Stimulated activated CD4-positive, alpha-beta T cell treated with anti-CD3 and anti-CD28 coated beads, Interleukin-1b, Interleukin-23, amount 100 ng/mL, for 48 hours (primary cell): ENCODE measurements at regions not wholly inside any gene's neighbourhood (a gene's known extent, or its start where the extent isn't known, plus 50 kb on each side); places are given as distances from the start of the nearest gene placed in this dataset.

Experiments
- DNase-seq: peaks from one replicate; pipeline ENCODE4 v3.0.0-alpha.2; 2020

DNA sequence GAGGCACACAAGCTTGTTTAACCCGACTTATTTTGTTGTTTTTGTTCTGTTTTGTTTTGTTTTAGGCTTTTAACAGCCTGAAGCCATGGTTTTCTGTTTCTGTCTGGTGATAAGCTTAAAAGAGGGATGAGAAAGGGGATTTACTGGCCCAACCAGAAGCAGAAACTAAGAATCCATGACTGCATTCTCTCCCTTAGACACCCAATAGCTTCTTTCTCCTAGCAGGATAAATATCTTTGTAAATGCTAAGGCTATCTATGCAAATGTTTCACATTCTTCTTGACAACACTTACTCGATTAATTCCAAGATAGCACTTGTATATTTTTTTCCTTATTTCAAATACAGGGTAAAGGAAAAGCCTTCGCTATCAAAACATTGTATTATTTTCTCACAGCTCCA is 53.7 kb upstream of the SMAD1 start:
- no peak for DNase-seq

DNA sequence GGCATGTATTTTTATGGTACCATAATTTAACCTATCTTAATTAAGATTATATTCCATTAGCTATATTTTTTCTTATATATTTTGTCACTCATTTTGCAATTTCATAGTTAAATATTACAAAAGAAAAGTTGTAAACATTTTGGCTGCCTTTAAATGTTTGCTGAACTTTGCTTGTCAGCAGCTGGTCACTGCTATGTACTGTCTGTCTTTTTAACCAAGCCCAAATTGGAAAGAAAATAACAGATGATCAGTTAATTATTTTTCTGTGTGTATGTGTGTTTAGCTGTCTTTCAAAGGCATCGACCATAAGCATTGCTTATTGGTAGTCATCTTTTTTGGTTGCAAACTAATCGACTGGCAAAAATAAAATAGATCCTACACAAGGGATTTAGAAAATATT is 54.4 kb upstream of the SMAD1 start:
- DNase-seq: no peak

DNA sequence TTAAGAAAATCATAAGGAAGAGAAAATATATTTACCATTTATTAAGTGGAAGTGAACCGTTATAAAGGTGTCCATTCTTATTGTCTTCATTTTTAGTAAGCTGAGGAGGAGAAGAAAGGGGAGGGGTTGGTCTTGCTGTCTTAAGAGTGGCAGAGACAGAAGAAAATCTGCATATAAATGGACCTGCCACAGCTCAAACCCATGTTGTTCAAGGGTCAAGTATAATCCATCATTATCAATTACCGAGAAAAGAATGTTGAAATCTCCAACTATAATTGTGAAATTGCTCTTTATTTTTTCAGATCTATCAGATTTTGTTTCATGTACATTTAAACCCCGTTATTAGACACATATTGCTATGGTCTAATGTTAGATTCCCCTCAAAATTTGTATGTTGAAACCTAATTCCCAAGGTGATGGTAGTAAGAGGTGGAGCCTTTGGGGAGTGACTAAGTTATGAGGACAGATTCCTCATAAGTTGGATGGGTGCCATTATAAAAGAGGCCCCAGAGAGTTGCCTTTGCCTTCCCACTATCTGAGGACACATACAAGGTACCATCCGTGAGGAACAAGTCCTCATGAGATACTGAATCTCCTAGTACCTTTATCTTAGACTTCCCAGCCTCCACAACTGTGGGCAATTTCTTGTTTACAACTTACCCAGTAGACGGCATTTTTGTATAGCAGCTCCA is 58.5 kb upstream of the SMAD1 start:
- DNase-seq: no peak

DNA sequence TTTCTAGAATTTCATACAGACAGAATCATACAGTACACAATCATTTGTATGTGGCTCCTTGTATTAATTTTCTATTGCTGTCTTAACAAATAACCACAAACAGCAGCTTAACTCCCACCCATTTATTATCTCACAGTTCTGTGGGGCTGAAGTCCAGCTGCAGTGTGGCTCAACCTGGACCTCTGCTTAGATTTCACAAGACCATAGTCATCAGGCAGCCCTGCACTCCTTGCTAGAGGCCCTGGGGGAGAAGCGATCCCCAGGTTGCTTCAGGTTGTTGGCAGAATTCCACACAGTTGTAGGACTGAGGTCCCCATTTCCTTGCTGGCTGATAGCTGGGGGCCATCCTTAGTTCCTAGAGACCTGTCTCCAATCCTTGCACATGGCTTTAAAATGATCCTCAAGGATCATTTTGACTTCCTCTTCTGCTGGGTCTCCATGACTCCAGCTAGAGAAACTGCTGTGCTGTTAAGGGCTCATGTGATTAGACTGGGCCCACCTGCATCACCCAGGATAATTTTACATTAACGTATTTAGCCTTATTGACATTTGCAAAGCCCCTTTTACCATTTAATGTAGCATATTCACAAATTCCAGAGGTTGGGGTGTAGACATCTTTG is 60.9 kb upstream of the SMAD1 start:
- DNase-seq: no peak

DNA sequence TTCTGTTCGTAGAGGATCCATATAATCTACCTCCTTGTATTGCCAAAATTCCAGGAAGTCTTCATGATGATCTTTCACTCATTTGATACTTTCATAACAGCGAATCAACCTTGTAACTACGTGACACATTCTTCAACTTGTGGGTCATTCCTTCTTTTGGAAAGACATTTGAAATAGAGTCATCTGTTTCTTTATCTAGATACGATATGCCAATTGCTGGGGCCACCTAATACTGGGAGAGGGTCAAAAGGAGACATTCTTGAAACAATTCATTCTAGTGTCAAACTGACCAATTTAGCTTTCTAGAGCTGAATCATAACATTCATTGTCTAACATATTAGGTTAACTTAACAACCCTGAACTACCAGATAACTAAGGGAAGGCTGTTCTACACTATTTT is 62.9 kb upstream of the SMAD1 start:
- DNase-seq: no peak

DNA sequence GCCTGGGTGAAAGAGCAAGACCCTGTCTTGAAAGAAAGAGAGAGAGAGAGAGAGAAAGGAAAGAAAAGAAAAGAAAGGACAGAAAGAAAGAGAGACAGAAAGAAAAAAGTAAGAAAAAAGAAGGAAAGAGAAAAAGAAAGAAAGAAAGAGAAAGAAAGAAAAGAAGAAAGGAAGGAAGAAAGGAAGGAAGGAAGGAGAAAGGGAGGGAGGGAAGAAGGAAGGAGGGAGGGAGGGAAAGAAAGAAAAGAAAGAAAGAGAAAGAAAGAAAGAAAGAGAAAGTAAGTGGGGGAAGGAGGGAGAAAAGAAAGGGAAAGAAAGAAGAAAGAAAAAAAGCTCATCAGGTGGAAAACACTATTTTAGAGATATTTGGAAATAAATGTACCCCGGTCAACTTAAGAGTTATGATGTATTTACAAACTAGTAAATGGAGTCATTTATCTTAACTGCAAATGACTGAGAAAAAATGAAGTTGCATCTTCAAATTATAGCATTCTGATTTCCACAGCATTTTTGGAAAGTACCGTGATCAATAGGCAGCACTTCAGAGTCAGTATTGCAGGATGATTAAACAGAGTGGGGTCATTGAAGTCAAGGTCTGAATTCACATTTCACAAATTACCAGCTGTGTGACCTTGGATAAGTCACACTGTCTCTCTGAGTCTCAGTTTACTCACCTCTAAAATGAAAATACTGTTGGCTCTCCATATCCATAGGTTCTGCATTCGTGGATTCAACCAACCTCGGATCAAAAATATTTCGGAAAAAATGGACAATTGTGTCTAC is 64.1 kb upstream of the SMAD1 start:
- DNase-seq: no peak

DNA sequence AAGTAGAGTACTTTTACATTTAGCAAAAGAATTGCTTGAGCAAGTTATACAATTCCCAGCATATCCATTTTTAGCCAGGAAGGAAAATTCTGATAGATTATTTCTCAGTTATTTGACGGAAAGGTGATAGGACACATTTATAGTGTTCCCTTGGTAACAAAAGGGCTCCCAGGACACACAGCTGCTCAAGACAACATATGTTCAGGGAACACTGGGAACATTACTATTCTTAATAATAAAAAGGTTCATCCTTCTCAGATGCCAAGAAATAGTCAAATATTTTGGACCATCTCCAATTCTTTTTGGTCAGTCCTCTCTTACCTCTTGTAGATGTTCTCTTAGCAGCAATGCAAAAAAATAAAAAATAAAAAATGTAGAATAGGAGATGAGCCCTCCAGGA is 66.8 kb upstream of the SMAD1 start:
- no peak for DNase-seq

DNA sequence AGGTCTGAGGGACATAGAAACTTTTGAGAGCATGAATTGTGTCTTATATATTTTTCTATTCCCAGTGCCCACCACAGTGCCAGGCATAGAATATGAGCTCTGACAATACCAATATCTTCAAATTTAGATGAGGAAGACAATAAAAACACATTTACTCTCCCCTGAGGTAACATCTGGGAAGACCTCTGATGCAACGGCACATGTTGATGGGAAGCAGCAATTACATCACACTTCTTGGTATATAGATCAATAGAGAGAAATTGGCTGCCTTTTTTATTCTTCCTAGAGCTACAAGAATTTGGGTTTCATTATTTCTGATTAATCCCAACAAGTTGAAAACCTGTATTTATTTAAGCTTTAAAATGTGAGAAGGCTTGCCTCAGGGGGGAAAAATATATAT is 67.4 kb upstream of the SMAD1 start:
- DNase-seq: no peak

DNA sequence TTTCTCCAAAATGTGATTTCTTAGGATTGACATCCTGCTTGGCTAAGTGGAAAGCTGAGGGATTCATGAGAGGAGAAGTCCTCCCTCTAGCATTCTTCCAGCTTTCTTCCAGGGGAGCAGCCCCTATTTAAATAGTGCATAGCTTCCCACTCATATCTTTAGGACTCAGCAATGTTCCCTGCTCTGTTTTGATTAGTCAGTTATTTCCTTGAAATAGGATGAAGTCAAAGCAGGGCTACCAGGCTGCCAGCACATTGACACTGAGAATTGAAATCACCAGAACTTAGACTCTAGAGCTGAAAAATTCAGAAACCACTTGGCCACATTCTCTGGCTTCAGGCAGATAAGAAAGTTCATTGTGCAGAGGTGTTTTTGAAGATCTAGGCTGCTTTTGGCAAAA is 74.7 kb upstream of the SMAD1 start:
- DNase-seq: no peak

DNA sequence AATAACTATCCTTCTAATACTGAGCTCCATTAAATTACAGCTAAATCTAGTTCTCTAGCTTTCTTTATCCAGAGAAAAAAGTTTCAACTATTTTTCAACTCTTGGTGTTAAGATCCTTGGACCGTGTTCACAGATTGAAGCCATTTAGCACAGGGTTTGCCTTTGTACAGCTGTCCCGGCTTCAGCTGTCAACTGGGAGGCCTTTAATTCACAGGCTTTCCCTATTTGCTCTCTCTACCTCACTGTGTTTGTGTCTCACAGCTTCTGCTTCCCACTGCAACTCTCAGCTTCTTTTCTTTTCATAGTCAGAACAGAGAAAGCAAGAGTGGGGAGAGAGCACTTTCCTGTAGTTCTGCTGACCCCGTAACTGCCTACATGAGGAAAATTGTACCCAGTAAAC is 76.9 kb upstream of the SMAD1 start:
- no peak for DNase-seq

DNA sequence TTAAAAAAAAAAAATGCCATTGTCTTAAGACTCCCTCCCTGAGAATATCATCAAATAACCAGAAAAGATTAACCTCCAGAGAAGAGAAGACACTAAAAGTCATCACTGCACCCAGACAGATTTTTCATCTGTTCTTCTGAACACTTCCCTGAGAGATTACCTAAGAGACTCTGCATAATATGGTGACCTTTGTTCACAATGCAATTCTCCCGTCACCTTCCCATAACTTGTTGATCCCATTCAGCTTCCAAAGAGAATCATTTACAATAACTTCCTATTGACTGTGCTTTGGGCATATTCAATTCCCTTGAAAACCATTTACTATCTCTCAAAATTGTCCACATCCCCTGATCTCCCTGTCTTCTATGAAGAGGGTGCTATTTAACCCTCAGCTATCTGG is 85.1 kb upstream of the SMAD1 start:
- no peak for DNase-seq

DNA sequence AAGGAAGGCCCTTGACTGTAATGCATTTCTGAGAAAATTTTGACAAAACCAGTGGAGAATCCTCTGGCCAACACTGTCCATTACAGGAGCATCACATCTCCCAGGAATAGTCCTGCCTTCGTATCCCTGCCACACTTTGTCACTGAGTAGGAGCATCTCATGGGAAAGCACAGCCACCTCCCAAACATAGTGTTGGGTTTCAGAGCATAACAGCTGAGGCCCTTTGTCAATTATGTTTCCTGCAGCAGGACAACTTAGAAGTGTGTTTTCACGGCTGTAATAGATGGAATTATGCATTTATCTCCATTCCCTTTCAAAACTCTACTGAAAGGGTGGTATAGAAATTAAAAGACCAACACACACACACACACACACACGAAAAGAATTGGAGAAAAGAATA is 91.1 kb upstream of the SMAD1 start:
- no peak for DNase-seq

DNA sequence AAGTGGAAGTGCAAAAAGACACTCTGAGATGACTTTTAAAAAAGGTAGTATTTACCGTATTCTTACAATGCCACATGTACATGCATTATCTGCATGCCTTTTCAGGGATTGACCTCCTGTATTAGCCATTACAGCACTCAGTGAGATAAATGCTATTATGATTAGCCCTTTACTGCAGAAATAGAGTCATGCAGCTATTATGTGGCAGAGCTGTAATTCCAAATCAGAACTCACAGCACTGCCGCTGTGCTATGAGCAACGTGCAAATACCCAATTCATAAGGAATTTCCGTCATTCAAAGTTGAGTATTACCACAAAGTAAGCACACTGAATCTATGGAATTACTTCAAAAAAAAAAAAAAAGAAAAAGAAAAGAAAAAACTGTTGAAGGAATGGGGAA is 92.1 kb upstream of the SMAD1 start:
- DNase-seq: no peak

DNA sequence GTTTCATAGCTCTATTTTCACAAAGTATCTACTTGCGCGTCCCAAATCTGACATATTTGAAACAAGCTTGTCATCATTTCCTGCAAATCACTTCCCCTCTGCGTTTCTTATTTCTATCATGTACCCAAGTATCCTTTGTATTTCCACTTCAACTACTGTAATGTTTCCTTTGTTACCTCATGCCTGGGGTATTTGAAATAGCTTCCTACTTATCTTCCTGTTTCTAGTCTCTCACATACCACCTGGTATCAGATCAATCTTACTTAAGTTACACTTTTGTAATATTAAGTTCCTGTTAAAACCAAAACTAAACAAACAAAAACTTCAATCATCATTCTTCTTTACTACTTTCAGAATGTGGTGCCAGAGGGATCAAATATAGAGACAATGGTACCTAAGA is 93.6 kb upstream of the SMAD1 start:
- no peak for DNase-seq

DNA sequence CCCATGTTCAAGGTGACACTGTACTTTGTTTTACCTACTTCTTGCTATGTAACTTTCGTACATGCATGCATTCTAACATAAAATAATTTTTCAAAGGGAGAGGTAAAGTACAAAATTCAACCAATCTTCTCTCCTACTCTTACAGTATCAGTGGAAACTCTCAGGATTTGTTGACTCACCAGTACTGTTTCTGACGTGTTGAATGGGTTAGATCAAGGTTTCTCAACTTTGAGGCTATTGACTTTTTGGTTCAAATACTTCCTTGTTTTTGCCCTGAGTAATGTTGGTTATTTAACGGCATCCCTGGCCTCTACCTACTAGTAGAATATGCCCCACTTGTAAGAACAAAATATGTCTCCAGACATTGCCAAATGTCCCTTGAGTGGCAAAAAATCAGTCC is 94.6 kb upstream of the SMAD1 start:
- DNase-seq: no peak

DNA sequence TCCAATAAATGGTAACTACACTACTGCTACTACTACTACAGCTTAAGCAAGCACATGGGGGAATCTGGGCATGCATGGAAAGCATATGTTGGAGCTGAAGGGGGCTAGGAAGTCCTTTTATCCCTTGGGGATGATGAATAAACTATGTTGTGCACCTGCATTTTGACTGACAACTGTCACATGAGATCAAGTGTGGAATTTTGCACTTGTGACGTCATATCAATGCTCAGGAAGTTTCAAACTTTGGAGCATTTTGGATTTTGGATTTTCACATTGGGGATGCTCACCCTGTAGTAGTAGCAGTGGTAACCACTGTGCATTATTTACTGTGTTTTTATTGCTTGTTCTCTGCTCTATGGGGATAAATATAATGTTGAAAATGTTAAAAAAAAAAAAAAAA is 100.5 kb upstream of the SMAD1 start:
- DNase-seq: no peak

DNA sequence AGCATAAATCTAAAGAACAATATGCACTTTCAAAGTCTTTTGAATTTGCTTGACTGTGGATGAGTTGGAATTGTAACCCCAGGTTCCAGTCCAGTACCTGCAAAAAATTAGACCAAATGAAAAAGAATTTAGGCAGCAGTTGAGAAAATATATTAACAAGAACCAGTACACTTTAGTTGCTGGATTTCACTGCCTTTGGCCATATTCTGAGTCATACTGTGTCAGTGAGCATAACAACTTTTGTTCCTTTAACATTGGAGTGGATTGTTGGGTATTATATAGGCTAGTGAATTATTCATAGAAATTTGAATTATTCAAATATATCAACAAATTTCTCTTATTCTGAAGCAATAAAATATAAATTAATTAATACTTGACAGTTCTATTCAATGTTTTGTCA is 101.5 kb upstream of the SMAD1 start:
- no peak for DNase-seq

DNA sequence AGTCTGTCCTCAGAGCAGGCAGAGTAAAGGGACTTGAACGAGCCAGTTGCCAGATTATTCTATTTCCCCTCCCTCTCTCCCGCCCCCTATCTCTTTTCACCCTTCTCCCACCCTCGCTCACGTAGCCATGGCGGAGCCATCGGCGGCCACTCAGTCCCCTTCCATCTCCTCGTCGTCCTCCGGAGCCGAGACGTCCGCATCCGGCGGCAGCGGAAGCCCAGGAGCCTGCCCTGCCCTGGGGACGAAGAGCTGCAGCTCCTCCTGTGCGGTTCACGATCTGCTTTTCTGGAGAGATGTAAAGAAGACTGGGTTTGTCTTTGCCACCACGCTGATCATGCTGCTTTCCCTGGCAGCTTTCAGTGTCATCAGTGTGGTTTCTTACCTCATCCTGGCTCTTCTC is 106.2 kb upstream of the SMAD1 start:
- DNase-seq: no peak

DNA sequence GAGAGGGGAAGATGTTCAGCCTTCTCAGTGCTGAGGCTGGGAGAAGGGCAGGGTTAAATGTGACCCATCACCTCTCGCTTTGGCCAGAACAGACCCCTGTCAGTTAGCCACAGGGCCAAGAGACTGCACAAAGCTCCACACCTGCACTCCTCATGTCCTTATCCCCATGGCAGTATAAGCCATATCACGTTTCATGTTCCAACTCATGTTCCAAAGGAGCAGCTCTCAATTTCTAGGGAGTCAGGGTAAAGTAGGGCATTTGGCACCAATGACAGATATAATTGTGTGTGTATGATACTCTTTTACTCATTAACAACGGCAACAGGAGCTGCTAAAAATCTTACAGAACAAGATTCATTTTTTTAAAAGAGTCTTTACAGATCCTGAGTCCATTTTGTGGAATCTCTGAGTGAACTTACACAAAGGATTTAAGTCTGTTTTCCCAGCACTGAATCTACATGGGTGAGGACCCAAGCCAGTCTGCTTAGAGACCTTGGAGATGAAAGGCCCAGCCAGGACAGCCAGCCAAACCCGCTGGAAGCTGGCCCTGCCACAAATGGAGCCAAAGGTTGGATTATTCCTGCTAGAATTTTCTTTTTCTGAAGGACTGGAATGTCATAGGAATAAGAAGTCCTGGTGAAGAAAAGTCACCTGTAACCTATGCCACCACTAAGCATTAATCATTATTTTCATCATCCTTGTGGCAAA is 129.1 kb upstream of the SMAD1 start:
- DNase-seq: no peak

DNA sequence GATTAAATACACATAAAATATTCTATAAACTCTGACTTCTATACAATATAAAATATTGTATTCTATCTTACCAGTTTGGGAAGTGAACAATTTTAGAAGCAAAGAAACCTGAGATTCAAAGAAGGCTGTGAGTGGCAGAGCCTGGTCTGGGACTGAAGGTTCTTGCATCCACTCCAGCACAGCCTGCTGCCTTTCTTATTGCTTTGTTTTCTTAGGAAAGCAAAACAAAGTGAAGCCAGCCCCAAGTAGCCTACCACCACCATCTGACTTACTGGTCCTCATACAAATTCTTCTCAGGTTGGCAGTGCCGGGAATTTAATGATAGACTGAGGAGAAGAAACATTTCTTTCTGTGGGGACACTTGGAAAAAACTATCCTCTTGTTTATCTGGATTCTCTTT is 129.7 kb upstream of the SMAD1 start:
- DNase-seq: no peak

DNA sequence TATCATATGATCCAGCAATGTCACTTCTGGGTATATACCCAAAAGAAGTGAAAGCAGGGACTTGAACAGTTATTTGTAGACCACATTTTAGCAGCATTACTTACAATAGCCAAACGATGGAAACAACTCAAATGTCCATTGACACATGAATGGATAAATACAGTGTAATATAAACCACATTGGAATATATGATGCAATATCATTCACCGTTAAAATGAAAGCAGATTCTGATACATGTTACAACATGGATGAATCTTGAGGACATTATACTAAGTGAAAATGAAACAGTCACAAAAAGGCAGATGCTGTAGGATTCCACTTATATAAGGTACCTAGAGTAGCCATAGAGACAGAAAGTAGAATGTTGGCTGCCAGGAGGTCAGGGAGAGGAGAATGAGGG is 130.5 kb upstream of the SMAD1 start:
- DNase-seq: no peak

DNA sequence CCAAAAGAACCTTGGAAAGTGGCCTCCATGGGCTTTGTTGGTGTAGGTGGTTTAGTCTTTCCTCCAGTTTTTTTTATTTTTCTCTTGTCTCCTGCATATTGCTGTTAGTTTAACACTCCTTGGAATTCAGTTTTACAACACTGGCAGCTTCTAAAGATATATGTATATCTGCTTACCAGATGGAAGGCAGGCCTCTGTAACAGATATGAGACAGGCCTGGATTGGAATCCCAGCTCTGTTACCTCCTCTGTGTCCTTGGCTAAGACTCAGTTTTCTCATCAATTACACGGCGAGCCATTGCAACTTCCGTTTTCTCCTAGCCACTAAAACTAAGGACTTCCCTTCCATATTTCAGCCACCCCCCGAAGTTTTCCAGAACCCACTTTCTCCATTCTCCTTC is 133.4 kb upstream of the SMAD1 start:
- DNase-seq: no peak

DNA sequence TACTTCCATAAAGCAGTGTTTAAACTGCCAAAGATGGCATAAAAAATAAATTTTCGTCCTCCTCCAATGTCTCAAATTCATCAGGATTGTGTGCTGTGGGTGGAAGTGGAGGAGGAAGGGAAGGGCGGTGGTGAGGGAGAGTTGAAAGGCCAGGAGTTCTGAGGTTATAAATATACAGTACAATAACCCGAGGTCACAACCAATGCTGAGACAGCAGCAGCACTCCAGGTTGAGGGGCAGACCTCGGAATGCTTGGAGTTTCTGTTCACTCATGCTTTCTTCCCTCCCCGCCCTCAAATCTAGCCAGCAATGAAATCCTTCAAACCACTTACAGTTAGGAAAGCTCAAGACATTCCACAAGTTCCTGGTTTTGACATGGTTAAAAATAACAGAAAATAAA is 134.0 kb upstream of the SMAD1 start:
- no peak for DNase-seq

DNA sequence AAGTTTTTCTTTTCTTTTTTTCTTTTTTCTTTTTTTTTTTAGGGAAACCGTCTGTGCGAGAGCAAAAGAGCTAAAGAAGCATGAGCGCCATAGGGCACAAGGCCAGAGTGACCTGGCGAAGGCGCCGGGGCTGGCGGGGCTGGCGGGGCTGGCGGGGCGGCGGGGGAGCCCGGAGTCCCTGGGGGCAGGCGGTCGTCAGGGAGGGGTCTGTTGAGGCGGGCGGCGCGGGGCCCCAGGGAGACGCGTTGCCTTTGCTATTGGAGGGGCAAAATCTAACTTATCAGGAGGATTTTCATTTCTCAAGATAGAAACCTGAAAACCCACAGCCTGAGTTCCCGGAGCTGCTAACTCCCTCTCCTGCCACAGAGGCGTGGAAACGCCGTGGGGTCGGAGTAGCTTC is 135.6 kb upstream of the SMAD1 start:
- no peak for DNase-seq
